H1 (cell line): ENCODE measurements at regions not wholly inside any gene's neighbourhood (a gene's known extent, or its start where the extent isn't known, plus 50 kb on each side); places are given as distances from the start of the nearest gene placed in this dataset.
A peak's percentile ranks its signal among the peaks of the same experiment; 100 is the strongest.

Experiments
- CTCF ChIA-PET: fragments of 300-600 bp; sonication (Branson Sonifier 250); formaldehyde crosslinking; loops from one replicate; lab custom pipeline; 2021; ENCODE audit not compliant: partially characterized antibody; lab: Charles Lee
- POLR2A ChIA-PET: fragments of 300-600 bp; sonication (Branson Sonifier 250); formaldehyde crosslinking; loops from one replicate; lab custom pipeline; 2021; ENCODE audit warnings: inconsistent platforms; ENCODE audit not compliant: partially characterized antibody; lab: Charles Lee
- DNase-seq, 2 experiments: peaks; one replicate each; pipeline versions ENCODE4 v3.0.0 to v3.0.0-alpha.2; 2010 to 2022; ENCODE audit warnings: low spot score in 2 of 2, low read depth in 1 of 2, mixed read lengths in 1 of 2
- FAIRE-seq: peaks from 2 replicates; lab custom pipeline; 2011; peaks lifted over from hg19 to GRCh38; lab: Jason Lieb, UNC
- H2AFZ ChIP-seq: 2 replicates; pipeline ENCODE4 v1.8.1; 2012; ENCODE audit warnings: low read length, inconsistent platforms
- H2AK5ac ChIP-seq: 2 replicates; pipeline ENCODE4 v1.6.1; 2013; ENCODE audit warnings: low read depth, low read length
- H2BK120ac ChIP-seq: replicated peaks from 2 replicates; pipeline ENCODE3; 2013; ENCODE audit warnings: low read depth, low read length, inconsistent platforms
- H2BK12ac ChIP-seq: 2 replicates; pipeline ENCODE4 v1.6.1; 2013; ENCODE audit warnings: low read depth, low read length
- H2BK15ac ChIP-seq: 2 replicates; pipeline ENCODE4 v1.6.1; 2013; ENCODE audit warnings: low read length
- H2BK20ac ChIP-seq: 2 replicates; pipeline ENCODE4 v1.6.1; 2013; ENCODE audit warnings: low read length
- H2BK5ac ChIP-seq: 2 replicates; pipeline ENCODE4 v1.6.1; 2013; ENCODE audit warnings: low read depth, low read length
- H3K14ac ChIP-seq: 2 replicates; pipeline ENCODE4 v1.6.1; 2013; ENCODE audit warnings: inconsistent platforms; ENCODE audit not compliant: insufficient read length
- H3K18ac ChIP-seq: 2 replicates; pipeline ENCODE4 v1.6.1; 2013; ENCODE audit warnings: low read length; ENCODE audit errors: extremely low read depth
- H3K23ac ChIP-seq: 2 replicates; pipeline ENCODE4 v1.6.1; 2013; ENCODE audit warnings: inconsistent platforms; ENCODE audit not compliant: insufficient read length
- H3K23me2 ChIP-seq: 2 replicates; pipeline ENCODE4 v1.6.1; 2013; ENCODE audit warnings: low read depth, low read length
- H3K27ac ChIP-seq: 2 replicates; pipeline ENCODE4 v1.6.1; 2011; ENCODE audit warnings: low read depth, low read length, inconsistent platforms
- H3K27me3 ChIP-seq, 4 experiments: replicated peaks in 1 of 4; 1 replicate in 1 of 4; 2 replicates in 3 of 4; pipeline versions ENCODE4 v1.6.1 to v1.8.1; 2011 to 2013; ENCODE audit warnings: low read length in 3 of 4, mild to moderate bottlenecking in 3 of 4, inconsistent platforms in 2 of 4, mixed read lengths in 2 of 4, moderate library complexity in 1 of 4; ENCODE audit not compliant: control insufficient read depth in 3 of 4, insufficient read depth in 3 of 4; ENCODE audit errors: extremely low read depth in 1 of 4
- H3K36me3 ChIP-seq, 4 experiments: 2 replicates each; pipeline versions ENCODE4 v1.6.1 to v1.8.1; 2011 to 2013; ENCODE audit warnings: mild to moderate bottlenecking in 4 of 4, low read length in 3 of 4, moderate library complexity in 2 of 4, control low read depth in 1 of 4, inconsistent platforms in 1 of 4; ENCODE audit not compliant: insufficient read depth in 4 of 4, control insufficient read depth in 2 of 4
- H3K4ac ChIP-seq: replicated peaks from 2 replicates; pipeline ENCODE3; 2013; ENCODE audit warnings: low read length, low read depth, mixed read lengths, inconsistent platforms; ENCODE audit not compliant: insufficient read length
- H3K4me1 ChIP-seq, 4 experiments: replicated peaks in 1 of 4; 1 replicate in 1 of 4; 2 replicates in 3 of 4; pipeline versions ENCODE4 v1.6.1 to v1.8.1; 2011 to 2013; ENCODE audit warnings: low read length in 3 of 4, inconsistent platforms in 2 of 4, mixed read lengths in 1 of 4; ENCODE audit not compliant: insufficient read depth in 4 of 4, control insufficient read depth in 3 of 4
- H3K4me2 ChIP-seq, 2 experiments: 2 replicates each; pipeline versions ENCODE4 v1.6.1 to v1.8.1; 2011 to 2013; ENCODE audit warnings: low read depth in 2 of 2, low read length in 2 of 2, control low read depth in 1 of 2, inconsistent platforms in 1 of 2, mild to moderate bottlenecking in 1 of 2; ENCODE audit not compliant: insufficient read depth in 1 of 2
- H3K4me3 ChIP-seq, 4 experiments: fragments of 200-600, 300-600 bp in 1 of 4; sonication (generic), shearing (Covaris generic), sonication (Bioruptor Twin) in 1 of 4; 2 replicates each; pipeline versions ENCODE4 v1.5.1 to v1.8.1; 2011 to 2016; ENCODE audit warnings: low read length in 4 of 4, low read depth in 3 of 4, control low read depth in 2 of 4, inconsistent platforms in 2 of 4, mild to moderate bottlenecking in 2 of 4, mixed read lengths in 1 of 4, moderate library complexity in 1 of 4; ENCODE audit not compliant: insufficient read depth in 2 of 4; ENCODE audit errors: extremely low read depth in 1 of 4
- H3K56ac ChIP-seq: replicated peaks from 2 replicates; pipeline ENCODE3; 2013; ENCODE audit warnings: low read depth, mild to moderate bottlenecking, mixed read lengths, low read length, inconsistent platforms; ENCODE audit not compliant: insufficient read length
- H3K79me1 ChIP-seq: 2 replicates; pipeline ENCODE4 v1.6.1; 2013; ENCODE audit warnings: low read depth, low read length, control low read depth
- H3K79me2 ChIP-seq, 2 experiments: 2 replicates each; pipeline versions ENCODE4 v1.6.1 to v1.8.1; 2012 to 2013; ENCODE audit warnings: low read length in 2 of 2, mild to moderate bottlenecking in 2 of 2, inconsistent platforms in 1 of 2; ENCODE audit not compliant: insufficient read depth in 2 of 2, control insufficient read depth in 1 of 2
- H3K9ac ChIP-seq, 4 experiments: replicated peaks in 1 of 4; 1 replicate in 1 of 4; 2 replicates in 3 of 4; pipeline versions ENCODE4 v1.6.1 to v1.8.1; 2011 to 2013; ENCODE audit warnings: low read depth in 3 of 4, low read length in 3 of 4, control low read depth in 2 of 4, mild to moderate bottlenecking in 2 of 4, moderate library complexity in 2 of 4, inconsistent platforms in 1 of 4; ENCODE audit errors: extremely low read depth in 1 of 4
- H3K9me3 ChIP-seq, 2 experiments: 2 replicates each; pipeline versions ENCODE4 v1.6.1 to v1.8.1; 2012 to 2013; ENCODE audit warnings: mild to moderate bottlenecking in 2 of 2, moderate library complexity in 2 of 2, control low read depth in 1 of 2, inconsistent platforms in 1 of 2, low read depth in 1 of 2, low read length in 1 of 2, mixed read lengths in 1 of 2; ENCODE audit not compliant: insufficient read depth in 2 of 2
- H4K20me1 ChIP-seq, 2 experiments: replicated peaks in 1 of 2; 2 replicates each; pipeline versions ENCODE3 to v1.8.1; 2011 to 2013; ENCODE audit warnings: inconsistent platforms in 2 of 2, low read length in 2 of 2, mild to moderate bottlenecking in 1 of 2; ENCODE audit not compliant: insufficient read depth in 2 of 2, control insufficient read depth in 1 of 2
- H4K5ac ChIP-seq: 2 replicates; pipeline ENCODE4 v1.6.1; 2013; ENCODE audit warnings: low read length, low read depth, mixed read lengths, inconsistent platforms; ENCODE audit not compliant: insufficient read length
- H4K8ac ChIP-seq: 2 replicates; pipeline ENCODE4 v1.8.0; 2013; ENCODE audit warnings: mild to moderate bottlenecking, moderate library complexity, low read length, inconsistent platforms; ENCODE audit not compliant: insufficient read depth; ENCODE audit errors: extremely low read depth
- H4K91ac ChIP-seq: replicated peaks from 2 replicates; pipeline ENCODE3; 2013; ENCODE audit warnings: low read length, mixed read lengths, inconsistent platforms; ENCODE audit not compliant: insufficient read length
- WGBS, 2 experiments: shearing (Covaris generic) in 1 of 2; methylation state at CpG; one replicate each; pipeline versions ENCODE4 v1.1.6 to v1.1.7; 2013 to 2015; ENCODE audit warnings: low lambda C conversion rate in 2 of 2, mixed read lengths in 2 of 2, inconsistent platforms in 1 of 2, low coverage in 1 of 2, missing lambda C conversion rate in 1 of 2; ENCODE audit not compliant: insufficient replicate concordance in 2 of 2, insufficient coverage in 1 of 2, insufficient read length in 1 of 2; ENCODE audit errors: extremely low coverage in 1 of 2, missing lambda C conversion rate in 1 of 2; 5-methylcytosine and 5-hydroxymethylcytosine counted together

GRCh38 chr6:15881150-15881549 lies 218.3 kb upstream of the DTNBP1 start:
- 81% methylated on average over 3 of the region's 3 CpGs; no CpG with 5 or more reads in 1 of the 2 experiments for WGBS, 2 experiments
- Histone ChIP-seq H3K9ac (no peak overlapping the region), H4K91ac (no peak overlapping the region), H2BK15ac (no peak overlapping the region), H3K4me3 (no peak overlapping the region), H4K8ac (no peak overlapping the region), H3K27me3 (no peaks in the 10 kb centered on the region; a peak in 1 of 7 replicates), H3K27ac (no peak overlapping the region), H4K5ac (no peak overlapping the region), H3K4me2 (no peak overlapping the region), H2BK20ac (no peak overlapping the region), H3K9me3 (no peaks in the 10 kb centered on the region), H4K20me1 (no peaks in the 10 kb centered on the region), H3K36me3 (no peaks in the 10 kb centered on the region), H2BK12ac (no peak overlapping the region), H3K56ac (no peak overlapping the region), H3K23ac (no peak overlapping the region), H2BK120ac (no peak overlapping the region), H3K79me2 (no peaks in the 10 kb centered on the region), H2BK5ac (no peak overlapping the region), H3K18ac (no peak overlapping the region), H3K79me1 (no peaks in the 10 kb centered on the region), H3K23me2 (no peaks in the 10 kb centered on the region), H2AFZ (no peak overlapping the region; the same call in 1 of the 2 replicates), H3K4me1 (no peaks in the 10 kb centered on the region), H3K4ac (no peak overlapping the region), H3K14ac (no peak overlapping the region), H2AK5ac (peak overlapping the region; percentile 24; the same call in 1 of the 2 replicates)
- ChIA-PET CTCF (interaction anchor here (1.7 kb wide), 2 partner anchors 14 to 71 kb away, joined by 3 to 5 read pairs; no protein-coding TSS in a partner anchor), POLR2A (interaction anchor here (0.7 to 2.5 kb wide), 2 partner anchors 250 to 279 kb away, joined by 3 to 5 read pairs; no protein-coding TSS in a partner anchor)
- DNase-seq (no peak), FAIRE-seq (no peak)
